A673 (cell line): ENCODE measurements at regions not wholly inside any gene's neighbourhood (a gene's known extent, or its start where the extent isn't known, plus 50 kb on each side); places are given as distances from the start of the nearest gene placed in this dataset.

Experiments
- BruUV-seq: library from RNA; stranded (reverse); fragments of 400-500 nt; replicated peaks from 2 replicates; lab custom pipeline; 2021; lab: Mats Ljungman, UMichigan
- CTCF ChIA-PET: fragments of 300-600 bp; sonication (Branson Sonifier 250); formaldehyde crosslinking; loops from one replicate; lab custom pipeline; 2022; ENCODE audit warnings: antibody characterized with exemption; lab: Charles Lee
- POLR2A ChIA-PET: fragments of 300-600 bp; sonication (Branson Sonifier 250); formaldehyde crosslinking; loops from one replicate; lab custom pipeline; 2022; ENCODE audit warnings: antibody characterized with exemption; ENCODE audit not compliant: low non-redundant PET; lab: Charles Lee
- DNase-seq: peaks from one replicate; pipeline ENCODE4 v3.0.0-alpha.2; 2015; ENCODE audit warnings: low spot score
- H3K27ac ChIP-seq: fragments of 200-600 bp; sonication (generic); 2 replicates; pipeline ENCODE4 v1.5.1; 2016; ENCODE audit warnings: mixed run types, low read depth, mild to moderate bottlenecking, mixed read lengths, antibody characterized with exemption, low read length; ENCODE audit not compliant: poor library complexity, severe bottlenecking
- H3K27me3 ChIP-seq: fragments of 200-600 bp; sonication (generic); replicated peaks from 2 replicates; pipeline ENCODE4 v1.6.1; 2017; ENCODE audit warnings: mixed run types, low read depth, mild to moderate bottlenecking, mixed read lengths, antibody characterized with exemption, low read length; ENCODE audit not compliant: insufficient read depth, poor library complexity
- H3K36me3 ChIP-seq: fragments of 200-600 bp; sonication (generic); 2 replicates; pipeline ENCODE4 v1.6.1; 2016; ENCODE audit warnings: mixed run types, mild to moderate bottlenecking, mixed read lengths, antibody characterized with exemption, low read length; ENCODE audit not compliant: insufficient read depth, poor library complexity, severe bottlenecking
- H3K4me1 ChIP-seq: fragments of 200-600 bp; sonication (generic); 2 replicates; pipeline ENCODE4 v1.6.1; 2017; ENCODE audit warnings: mixed run types, mild to moderate bottlenecking, mixed read lengths, antibody characterized with exemption, low read length; ENCODE audit not compliant: insufficient read depth, poor library complexity, severe bottlenecking
- H3K4me3 ChIP-seq: fragments of 200-600 bp; sonication (generic); 2 replicates; pipeline ENCODE4 v1.5.1; 2016; ENCODE audit warnings: low read depth, mixed run types, mild to moderate bottlenecking, mixed read lengths, low read length; ENCODE audit not compliant: poor library complexity, severe bottlenecking
- H3K9me3 ChIP-seq: fragments of 200-600 bp; sonication (generic); 2 replicates; pipeline ENCODE4 v1.6.1; 2016; ENCODE audit warnings: mixed run types, low read depth, mild to moderate bottlenecking, mixed read lengths, antibody characterized with exemption, low read length; ENCODE audit not compliant: poor library complexity, severe bottlenecking
- CTCF ChIP-seq: fragments of 300-800, 200-600 bp; sonication (generic); conservative IDR thresholded peaks from 2 replicates; pipeline ENCODE4 v1.5.1; 2017; ENCODE audit warnings: low read depth, mild to moderate bottlenecking, antibody characterized with exemption, low read length, moderate library complexity, mixed read lengths
- EZH2 ChIP-seq: fragments of 200-600 bp; sonication (generic); IDR thresholded peaks from 2 replicates; pipeline ENCODE4 v1.6.1; 2017; ENCODE audit warnings: borderline replicate concordance, low read depth, mild to moderate bottlenecking, mixed read lengths, antibody characterized with exemption, low read length; ENCODE audit not compliant: poor library complexity, severe bottlenecking
- intact Hi-C: fragments of 100-400 bp; cut with micrococcal nuclease; formaldehyde crosslinking; loops from one replicate; pipeline ENCODE4 v1.10.0; 2022; ENCODE audit not compliant: unreplicated experiment

GRCh38 chr2:12096051-12096787 is 349.8 kb downstream of the LPIN1 start:
- no peaks in the 10 kb centered on the region for H3K9me3 ChIP-seq
- no peak overlapping the region for H3K4me3 ChIP-seq
- no TSS peak for BruUV-seq
- intact Hi-C loops, result no loop called here
- H3K27me3 ChIP-seq, result no peaks in the 10 kb centered on the region
- H3K4me1 ChIP-seq, result peaks cover 4% of the 10 kb centered on the region
- no peak for DNase-seq
- ChIA-PET POLR2A (no interaction called here), CTCF (no interaction called here)
- TF ChIP-seq CTCF, result no peak
- TF ChIP-seq EZH2, result no peak
- H3K36me3 ChIP-seq, result no peaks in the 10 kb centered on the region
- no peak overlapping the region for H3K27ac ChIP-seq

DNA sequence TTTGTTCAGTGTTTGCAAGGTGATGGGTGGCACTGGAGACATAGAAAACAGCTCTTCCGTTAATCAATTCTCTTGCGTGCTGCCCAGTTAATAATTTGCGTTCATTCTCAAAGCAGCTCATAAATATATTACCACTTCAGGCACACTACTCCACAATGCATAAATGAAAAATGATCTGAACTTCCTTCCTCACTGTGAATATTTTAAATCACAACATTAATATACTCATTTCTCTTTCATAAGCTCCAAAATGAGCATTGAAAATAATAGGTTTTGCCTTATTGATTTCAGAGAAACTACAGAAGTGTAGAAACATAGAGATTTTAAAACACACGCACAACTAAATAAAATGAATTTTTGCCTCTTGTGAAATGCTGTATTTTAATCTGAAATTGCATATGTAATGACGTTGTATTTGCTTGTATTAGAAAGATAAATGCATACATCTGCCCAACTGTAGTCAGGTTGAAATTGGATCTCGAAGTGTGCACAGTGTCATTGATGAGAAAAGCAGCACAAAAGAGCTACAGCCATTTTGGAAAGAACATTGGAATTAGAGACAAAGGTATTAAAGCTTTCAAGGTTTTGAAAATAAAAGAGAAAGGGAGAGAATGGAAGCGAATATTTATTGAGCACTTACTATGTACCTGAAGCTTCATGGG is 350.5 kb downstream of the LPIN1 start:
- TF ChIP-seq EZH2 (no peak), CTCF (no peak)
- Histone ChIP-seq H3K4me3 (no peak overlapping the region), H3K9me3 (no peaks in the 10 kb centered on the region), H3K4me1 (peaks cover 4% of the 10 kb centered on the region), H3K27ac (no peak overlapping the region), H3K27me3 (no peaks in the 10 kb centered on the region), H3K36me3 (no peaks in the 10 kb centered on the region)
- no TSS peak for BruUV-seq
- POLR2A ChIA-PET, result no interaction called here
- DNase-seq, result no peak
- CTCF ChIA-PET, result no interaction called here
- intact Hi-C loops, result no loop called here

DNA sequence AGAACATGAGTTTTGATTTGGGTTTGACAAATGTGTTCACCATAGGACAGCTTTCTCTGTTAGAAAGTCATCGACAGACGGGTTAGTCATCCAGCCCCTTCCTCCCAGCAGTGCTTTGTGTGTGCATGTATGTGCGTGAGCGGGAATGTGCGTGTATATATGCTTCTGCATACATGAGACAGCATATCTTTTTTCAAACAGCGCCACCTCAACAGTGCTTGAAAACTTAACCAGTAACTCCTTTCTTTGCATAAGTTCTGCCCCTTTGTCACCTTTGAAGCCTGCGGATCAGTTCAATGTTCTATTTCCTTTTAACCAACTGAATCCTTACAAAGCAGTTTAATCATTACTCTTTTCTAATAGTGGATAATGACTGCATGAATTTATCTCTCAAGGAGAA is 351.4 kb downstream of the LPIN1 start:
- ChIA-PET POLR2A (no interaction called here), CTCF (no interaction called here)
- intact Hi-C loops, result no loop called here
- Histone ChIP-seq H3K9me3 (no peaks in the 10 kb centered on the region), H3K4me1 (peaks cover 4% of the 10 kb centered on the region), H3K4me3 (no peak overlapping the region), H3K36me3 (no peaks in the 10 kb centered on the region), H3K27ac (no peak overlapping the region), H3K27me3 (no peaks in the 10 kb centered on the region)
- BruUV-seq, result no TSS peak
- TF ChIP-seq EZH2 (no peak), CTCF (no peak)
- no peak for DNase-seq
